Adipocyte (in vitro differentiated cells): ENCODE measurements at regions not wholly inside any gene's neighbourhood (a gene's known extent, or its start where the extent isn't known, plus 50 kb on each side); places are given as distances from the start of the nearest gene placed in this dataset.

Source experiments
- DNase-seq: peaks from one replicate; pipeline ENCODE4 v3.0.0-alpha.2; 2015; ENCODE audit warnings: low read depth
- H3K27me3 ChIP-seq: replicated peaks from 2 replicates; pipeline ENCODE4 v1.7.0; 2013; ENCODE audit warnings: mild to moderate bottlenecking, low read length, moderate library complexity; ENCODE audit not compliant: control insufficient read depth, insufficient read depth
- H3K36me3 ChIP-seq: 2 replicates; pipeline ENCODE4 v1.7.0; 2013; ENCODE audit warnings: low read length, mild to moderate bottlenecking, moderate library complexity; ENCODE audit not compliant: control insufficient read depth, insufficient read depth, severe bottlenecking
- H3K4me1 ChIP-seq: 2 replicates; pipeline ENCODE4 v1.7.0; 2013; ENCODE audit warnings: mild to moderate bottlenecking, low read length, moderate library complexity; ENCODE audit not compliant: control insufficient read depth, insufficient read depth
- H3K4me3 ChIP-seq: 2 replicates; pipeline ENCODE4 v1.7.0; 2013; ENCODE audit warnings: mild to moderate bottlenecking, low read length, moderate library complexity
- H3K9ac ChIP-seq: 2 replicates; pipeline ENCODE4 v1.7.0; 2013; ENCODE audit warnings: mild to moderate bottlenecking, low read length, moderate library complexity
- H3K9me3 ChIP-seq: 2 replicates; pipeline ENCODE4 v1.7.0; 2013; ENCODE audit warnings: mild to moderate bottlenecking, low read length, moderate library complexity; ENCODE audit not compliant: control insufficient read depth

DNA sequence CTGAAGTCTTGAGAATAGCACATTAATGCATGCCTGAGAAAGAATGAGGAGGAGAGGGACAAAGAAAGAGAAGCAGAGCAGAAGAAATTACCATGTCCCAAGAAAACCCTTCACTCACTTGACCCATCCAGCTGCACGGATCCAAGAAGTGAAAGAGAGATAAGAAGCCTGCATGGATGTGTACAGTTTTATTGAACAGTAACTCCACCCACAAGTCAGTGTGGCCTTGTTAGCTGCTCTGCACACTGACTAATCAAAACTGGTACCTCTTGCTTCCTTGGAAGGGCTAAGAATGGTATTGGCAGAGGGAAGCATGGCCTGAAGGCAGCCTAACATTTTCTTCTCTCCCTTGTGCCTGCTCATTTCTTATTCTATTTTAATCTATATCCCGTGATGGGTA, 163.9 kb downstream of the SLC7A11 start:
- no peak overlapping the region for H3K9ac ChIP-seq
- no peaks in the 10 kb centered on the region for H3K9me3 ChIP-seq
- DNase-seq = no peak
- H3K4me1 ChIP-seq = no peaks in the 10 kb centered on the region
- no peak overlapping the region for H3K4me3 ChIP-seq
- H3K36me3 ChIP-seq = no peaks in the 10 kb centered on the region
- H3K27me3 ChIP-seq = no peaks in the 10 kb centered on the region

DNA sequence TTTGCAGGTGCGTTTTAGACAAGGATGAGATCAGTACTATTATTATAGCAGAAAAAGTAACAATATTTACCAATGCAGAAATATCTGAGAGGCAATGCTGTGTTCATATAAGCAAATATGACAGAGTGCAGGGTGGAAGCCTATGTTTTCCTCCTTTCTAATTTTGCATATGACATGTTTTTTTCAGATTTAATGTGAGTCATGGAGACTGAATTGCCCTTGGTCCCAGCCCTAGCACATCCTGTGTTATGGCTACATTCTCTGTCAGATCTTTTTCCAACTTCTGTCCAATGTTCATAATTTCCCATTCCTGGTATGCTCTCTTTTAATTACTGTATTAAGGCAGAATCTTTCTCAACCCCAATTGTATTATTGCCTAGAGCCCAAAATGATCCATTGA, 165.6 kb downstream of the SLC7A11 start:
- no peaks in the 10 kb centered on the region for H3K27me3 ChIP-seq
- DNase-seq = no peak

DNA sequence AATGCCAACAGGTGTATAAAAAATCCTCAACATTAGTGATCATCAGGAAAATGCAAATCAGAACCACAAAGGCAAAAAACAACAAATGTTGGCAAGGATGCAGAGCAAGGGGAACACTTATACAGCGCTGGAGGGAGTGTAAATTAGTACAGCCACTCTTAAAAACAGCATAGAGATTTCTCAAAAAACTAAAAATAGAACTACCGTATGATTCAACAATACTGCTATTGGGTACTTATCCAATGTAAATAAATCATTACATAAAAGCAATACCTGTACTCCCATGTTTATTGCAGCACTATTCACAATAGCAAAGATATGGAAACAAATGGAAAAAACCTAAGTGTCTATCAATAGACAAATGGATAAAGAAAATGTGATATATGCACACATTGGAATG, 171.3 kb downstream of the SLC7A11 start:
- Histone ChIP-seq H3K4me3 (no peak overlapping the region), H3K9ac (no peak overlapping the region), H3K4me1 (no peaks in the 10 kb centered on the region), H3K27me3 (no peaks in the 10 kb centered on the region), H3K36me3 (no peaks in the 10 kb centered on the region), H3K9me3 (no peaks in the 10 kb centered on the region)
- DNase-seq = no peak

More for the DNA sequence above, 165.6 kb downstream of the SLC7A11 start:
- no peak overlapping the region for H3K9ac ChIP-seq
- H3K36me3 ChIP-seq = no peaks in the 10 kb centered on the region
- no peaks in the 10 kb centered on the region for H3K9me3 ChIP-seq
- no peak overlapping the region for H3K4me3 ChIP-seq
- H3K4me1 ChIP-seq = no peaks in the 10 kb centered on the region

DNA sequence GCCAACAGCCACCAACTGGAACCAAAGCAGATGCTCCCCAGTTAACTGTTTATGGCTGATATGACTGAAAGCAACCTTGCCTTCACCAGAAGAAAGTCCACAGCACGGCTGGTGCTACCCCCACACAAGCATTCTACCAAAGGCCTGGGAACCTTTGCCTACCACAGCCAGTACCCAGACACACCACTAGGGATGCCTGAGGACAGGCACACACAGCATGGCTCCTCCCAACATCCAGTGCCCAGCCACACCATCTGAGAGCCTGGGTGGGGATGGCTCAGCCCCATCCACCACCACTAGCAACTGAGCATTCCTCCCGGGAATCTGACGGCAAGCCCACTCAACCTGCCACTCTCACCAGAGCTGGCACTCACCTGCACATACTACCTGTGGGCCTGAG, 178.6 kb downstream of the SLC7A11 start:
- H3K36me3 ChIP-seq = no peaks in the 10 kb centered on the region
- no peaks in the 10 kb centered on the region for H3K9me3 ChIP-seq
- H3K4me3 ChIP-seq = no peak overlapping the region
- DNase-seq = no peak
- H3K4me1 ChIP-seq = no peaks in the 10 kb centered on the region
- H3K9ac ChIP-seq = no peak overlapping the region
- H3K27me3 ChIP-seq = no peaks in the 10 kb centered on the region

DNA sequence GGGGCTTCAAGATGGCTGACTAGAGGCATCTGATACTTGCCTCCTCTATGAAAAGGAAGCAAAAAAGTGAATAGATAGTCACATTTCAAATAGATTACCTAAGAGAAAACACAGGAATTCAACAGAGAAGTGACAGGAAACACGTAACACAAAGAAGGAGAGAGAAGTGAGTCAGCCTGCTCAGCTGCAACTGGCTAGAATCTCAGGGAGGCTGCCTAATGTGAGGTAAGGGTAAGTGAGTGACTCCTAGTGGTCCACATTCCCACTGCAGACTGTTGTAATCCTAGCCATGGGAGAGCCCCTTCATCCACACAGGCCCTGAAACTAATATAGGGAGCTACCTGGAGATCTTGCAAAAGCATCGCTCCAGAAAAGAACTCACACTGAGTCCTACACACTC, 179.2 kb downstream of the SLC7A11 start:
- Histone ChIP-seq H3K27me3 (no peaks in the 10 kb centered on the region), H3K36me3 (no peaks in the 10 kb centered on the region), H3K9ac (no peak overlapping the region), H3K9me3 (no peaks in the 10 kb centered on the region), H3K4me3 (no peak overlapping the region), H3K4me1 (no peaks in the 10 kb centered on the region)
- peak; percentile 16 for DNase-seq

DNA sequence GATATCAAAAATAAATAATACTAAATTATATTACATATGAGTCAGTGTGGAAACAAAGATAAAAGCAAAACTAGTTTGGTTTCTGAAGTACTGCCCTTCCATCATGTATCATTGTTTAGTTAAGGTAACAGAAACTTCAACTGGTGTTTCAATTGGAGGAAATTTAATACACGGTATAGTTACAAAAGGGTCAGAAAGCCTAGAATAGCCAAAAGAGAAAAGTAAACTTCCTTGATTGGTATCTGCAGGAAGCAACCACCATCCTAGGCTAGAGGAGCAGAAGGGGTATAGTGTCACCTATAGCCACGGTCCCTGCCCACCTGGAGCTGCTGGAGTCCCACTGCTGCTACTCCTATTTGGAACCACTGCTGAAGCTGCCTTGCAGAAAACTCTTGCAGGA, 185.6 kb downstream of the SLC7A11 start:
- Histone ChIP-seq H3K4me1 (peaks cover 26% of the 10 kb centered on the region), H3K27me3 (no peaks in the 10 kb centered on the region), H3K9me3 (no peaks in the 10 kb centered on the region), H3K9ac (no peak overlapping the region), H3K4me3 (no peak overlapping the region), H3K36me3 (no peaks in the 10 kb centered on the region)
- DNase-seq = no peak

- Histone ChIP-seq H3K4me1 (peaks cover 33% of the 10 kb centered on the region), H3K4me3 (no peak overlapping the region), H3K27me3 (no peaks in the 10 kb centered on the region), H3K9me3 (no peaks in the 10 kb centered on the region), H3K9ac (no peak overlapping the region), H3K36me3 (no peaks in the 10 kb centered on the region)
- peak; percentile 15 for DNase-seq
Observed at GRCh38 chr4:138055890-138056289, 186.3 kb downstream of the SLC7A11 start.

- DNase-seq = peak; percentile 90
Observed at GRCh38 chr4:138053641-138054301, 188.4 kb downstream of the SLC7A11 start.

DNA sequence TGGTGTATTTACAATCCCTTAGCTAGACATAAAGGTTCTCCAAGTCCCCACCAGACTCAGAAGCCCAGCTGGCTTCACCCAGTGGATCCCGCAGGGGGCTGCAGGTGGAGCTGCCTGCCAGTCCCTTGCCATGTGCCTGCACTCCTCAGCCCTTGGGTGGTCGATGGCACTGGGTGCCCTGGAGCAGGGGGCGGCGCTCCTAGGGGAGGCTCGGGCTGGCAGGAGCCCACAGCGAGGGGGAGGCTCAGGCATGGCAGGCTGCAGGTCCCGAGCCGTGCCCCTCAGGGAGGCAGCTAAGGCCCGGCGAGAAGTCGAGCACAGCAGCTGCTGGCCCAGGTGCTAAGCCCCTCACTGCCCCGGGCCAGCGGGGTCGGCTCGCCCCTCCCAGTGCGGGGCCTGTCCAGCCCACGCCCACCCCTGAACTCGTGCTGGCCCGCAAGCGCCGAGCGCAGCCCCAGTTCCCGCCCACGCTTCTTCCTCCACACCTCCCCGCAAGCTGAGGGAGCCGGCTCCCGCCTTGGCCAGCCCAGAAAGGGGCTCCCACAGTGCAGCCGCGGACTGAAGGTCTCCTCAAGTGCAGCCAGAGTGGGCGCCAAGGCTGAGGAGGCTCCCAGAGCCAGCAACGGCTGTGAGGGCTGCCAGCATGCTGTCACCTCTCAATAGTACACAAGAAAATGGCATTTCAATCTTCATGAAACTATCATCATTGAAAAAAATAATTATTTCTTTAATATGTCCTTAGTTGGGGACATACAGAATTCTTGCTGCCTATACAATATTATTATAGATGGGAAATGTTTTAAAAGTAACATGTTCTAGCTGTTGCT, 189.1 kb downstream of the SLC7A11 start:
- peak overlapping the region; percentile 9 for H3K9ac ChIP-seq
- no peaks in the 10 kb centered on the region for H3K36me3 ChIP-seq
- peak overlapping the region; percentile 43 for H3K4me3 ChIP-seq
- no peaks in the 10 kb centered on the region for H3K9me3 ChIP-seq
- H3K4me1 ChIP-seq = peaks cover 33% of the 10 kb centered on the region
- no peaks in the 10 kb centered on the region for H3K27me3 ChIP-seq
- DNase-seq = no peak

More at GRCh38 chr4:138053641-138054301, 188.4 kb downstream of the SLC7A11 start:
- Histone ChIP-seq H3K9me3 (no peaks in the 10 kb centered on the region), H3K27me3 (no peaks in the 10 kb centered on the region), H3K4me1 (peaks cover 33% of the 10 kb centered on the region), H3K4me3 (peak overlapping the region; percentile 43), H3K9ac (peak overlapping the region; percentile 9), H3K36me3 (no peaks in the 10 kb centered on the region)

GRCh38 chr4:138051157-138051556, 191.0 kb downstream of the SLC7A11 start:
- peak; percentile 25 for DNase-seq
- no peaks in the 10 kb centered on the region for H3K27me3 ChIP-seq

DNA sequence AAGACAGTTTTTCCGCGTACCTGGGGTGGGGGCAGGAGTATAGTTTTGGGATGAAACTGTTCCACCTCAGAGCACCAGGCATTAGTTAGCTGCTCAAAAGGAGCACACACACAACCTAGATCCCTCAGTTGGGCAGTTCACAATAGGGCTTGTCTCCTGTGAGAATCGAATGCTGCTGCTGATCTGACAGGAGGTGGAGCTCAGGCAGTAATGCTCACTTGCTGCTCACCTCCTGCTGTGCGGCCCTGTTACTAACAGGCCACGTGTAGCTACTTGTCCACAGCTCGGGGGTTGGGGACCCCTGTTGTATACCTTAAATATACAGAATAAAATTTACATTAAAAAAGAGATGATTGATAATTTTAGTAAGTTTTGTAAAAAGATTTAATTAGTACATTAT, 191.5 kb downstream of the SLC7A11 start:
- H3K27me3 ChIP-seq = no peaks in the 10 kb centered on the region
- no peaks in the 10 kb centered on the region for H3K9me3 ChIP-seq
- no peak for DNase-seq
- H3K36me3 ChIP-seq = no peaks in the 10 kb centered on the region
- H3K9ac ChIP-seq = no peak overlapping the region
- peaks cover 31% of the 10 kb centered on the region for H3K4me1 ChIP-seq
- H3K4me3 ChIP-seq = no peak overlapping the region

More at GRCh38 chr4:138051157-138051556, 191.0 kb downstream of the SLC7A11 start:
- H3K9ac ChIP-seq = no peak overlapping the region
- H3K4me1 ChIP-seq = peaks cover 33% of the 10 kb centered on the region
- no peaks in the 10 kb centered on the region for H3K9me3 ChIP-seq
- no peaks in the 10 kb centered on the region for H3K36me3 ChIP-seq
- no peak overlapping the region for H3K4me3 ChIP-seq
